ENCODE measurements at regions not wholly inside any gene's neighbourhood (a gene's known extent, or its start where the extent isn't known, plus 50 kb on each side); places are given as distances from the start of the nearest gene placed in this dataset.
"Not testable (repeated sequence)": the region's sequence is repeated elsewhere in the genome, so short reads cannot be mapped to it uniquely, and the experiment has no call there.

DNA sequence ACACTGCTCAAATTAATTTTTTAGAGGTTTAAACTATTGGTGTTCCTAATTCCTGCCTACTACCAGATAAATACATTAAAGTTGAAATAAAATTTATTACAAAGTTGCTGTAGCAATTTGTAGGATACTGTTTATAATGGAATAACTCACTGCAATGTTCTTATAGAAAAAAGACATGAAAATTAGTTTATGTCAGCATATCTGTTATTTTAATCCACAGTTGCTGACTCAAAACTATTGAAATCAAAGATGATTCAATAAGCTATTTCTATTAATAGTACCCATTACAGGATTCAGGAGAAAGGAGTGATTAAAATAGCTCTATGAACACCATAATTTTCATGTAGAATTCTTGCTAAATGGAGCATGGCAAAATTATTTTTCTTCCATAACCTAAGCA is 764.4 kb upstream of the NUDT12 start:
- DNase-seq = no peak

DNA sequence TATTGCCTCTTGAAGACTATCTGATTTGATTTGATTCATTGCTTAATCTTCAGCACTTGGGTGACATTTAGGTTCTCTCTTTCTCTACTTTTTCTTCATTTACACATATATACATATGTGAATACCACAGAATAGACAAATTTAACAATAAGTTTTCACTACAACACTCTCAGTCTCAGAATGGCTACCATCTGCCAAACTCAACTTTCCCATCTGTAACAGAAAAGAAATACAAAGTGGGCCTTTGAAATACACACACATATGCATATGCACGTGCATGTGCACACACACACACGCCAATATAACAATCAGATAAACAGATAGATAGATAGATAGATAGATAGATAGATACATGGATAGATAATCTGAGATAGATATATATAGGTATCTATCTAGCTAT is 762.8 kb upstream of the NUDT12 start:
- DNase-seq = no peak

DNA sequence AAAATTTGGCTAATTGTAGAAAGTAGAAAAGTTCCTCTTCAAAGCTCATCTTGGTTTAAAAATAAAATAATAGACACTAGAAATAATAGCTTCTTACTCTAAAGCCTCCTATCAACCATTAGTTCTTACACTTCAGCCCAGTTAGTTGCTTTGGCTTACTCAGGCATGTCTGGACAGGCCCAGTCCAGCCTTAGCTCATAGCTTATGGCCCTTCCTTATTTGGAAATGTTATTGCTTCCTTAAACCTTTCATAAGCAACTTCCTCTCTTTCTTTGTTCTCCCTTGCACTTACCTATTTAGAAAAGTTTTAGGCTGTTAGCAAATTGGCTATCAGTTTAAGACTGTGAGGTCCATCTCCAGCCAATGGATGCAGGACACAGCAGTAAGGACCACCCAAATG is 754.1 kb upstream of the NUDT12 start:
- not testable (repeated sequence) for DNase-seq

DNA sequence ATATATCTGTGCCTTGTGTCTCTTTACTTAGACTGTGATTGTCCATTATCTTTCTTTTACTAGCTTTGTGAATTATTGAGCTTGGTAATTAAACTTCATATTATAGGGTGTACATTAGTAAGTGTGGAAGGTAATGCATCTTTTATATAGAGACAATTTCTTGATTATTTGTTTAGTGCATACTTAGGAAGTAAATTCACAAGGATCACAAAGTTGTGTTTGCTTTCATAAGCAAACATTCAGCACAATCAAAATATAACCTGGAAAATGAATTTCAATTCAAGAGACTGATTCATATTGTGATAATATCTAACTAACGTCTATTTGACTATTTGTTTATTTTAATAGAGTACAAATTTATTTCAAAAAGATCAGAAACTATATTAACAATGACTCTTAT is 749.9 kb upstream of the NUDT12 start:
- DNase-seq = no peak

DNA sequence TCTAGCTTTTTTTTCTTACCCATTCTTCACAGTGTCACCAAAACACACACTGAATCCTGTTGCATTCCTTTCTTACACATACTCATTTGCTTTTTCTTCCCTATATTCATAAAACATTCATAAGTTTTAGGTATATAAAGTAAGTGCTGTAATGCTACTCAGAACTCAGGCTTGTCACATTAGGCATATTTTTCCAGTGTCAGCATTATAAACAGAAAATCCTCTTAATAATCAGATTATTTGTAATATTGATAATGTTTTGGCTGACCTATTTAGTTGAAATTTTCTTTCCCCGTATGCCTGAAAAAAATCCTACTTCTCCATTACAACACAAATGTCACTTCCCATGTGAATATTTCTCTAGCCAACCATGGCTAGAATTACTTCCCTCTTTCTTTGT is 743.0 kb upstream of the NUDT12 start:
- no peak for DNase-seq

DNA sequence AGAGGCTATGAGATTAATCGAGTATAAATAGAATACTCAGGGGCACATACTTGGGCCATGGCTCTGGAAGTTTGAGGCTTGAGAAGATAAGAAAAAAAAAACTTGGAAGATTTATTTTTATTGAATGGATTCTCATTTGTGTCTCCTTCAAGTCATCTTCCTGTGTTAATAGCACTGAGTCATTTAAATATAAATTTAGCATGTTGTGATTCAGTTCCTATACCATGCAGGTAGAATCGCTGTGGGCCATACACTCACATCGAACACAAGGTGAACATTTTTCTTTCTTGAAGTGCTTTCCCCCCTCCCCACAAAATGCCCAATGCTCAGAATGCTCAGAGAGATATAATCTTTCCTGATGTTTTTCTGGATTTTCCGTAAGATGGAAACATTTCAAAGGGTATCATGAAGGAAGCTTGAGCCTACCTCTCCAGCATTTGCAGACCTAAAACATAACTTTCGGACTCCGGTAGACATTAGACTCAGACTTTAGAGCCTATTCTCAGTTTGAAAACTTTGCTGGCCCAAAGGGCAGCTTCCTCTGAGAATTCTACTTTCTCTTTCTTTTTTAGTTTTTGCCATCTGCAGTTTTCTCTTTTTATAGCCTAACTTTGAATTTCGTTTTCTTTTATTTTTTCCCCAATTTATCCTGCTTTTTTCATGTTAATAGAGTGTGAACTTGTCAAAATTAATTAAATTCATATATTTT is 737.6 kb upstream of the NUDT12 start:
- DNase-seq = no peak

DNA sequence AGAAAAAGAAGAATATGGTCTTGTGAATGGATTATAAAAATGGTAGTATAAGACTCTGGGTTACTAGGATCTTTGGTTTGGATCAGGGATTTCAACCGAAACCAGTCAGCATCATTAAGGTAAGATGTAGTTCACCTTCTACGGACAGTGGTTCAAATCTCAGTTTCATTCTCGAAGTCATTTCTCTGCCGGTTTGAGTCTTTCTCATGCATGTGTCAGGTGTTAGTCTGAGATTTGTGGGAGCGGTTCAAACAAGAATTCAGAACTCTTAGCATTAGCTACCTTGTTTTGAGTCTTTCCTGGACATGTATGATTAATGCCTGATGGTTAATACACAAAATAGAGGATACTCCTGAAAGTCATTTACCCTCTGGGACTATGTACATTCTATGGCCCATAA is 735.9 kb upstream of the NUDT12 start:
- no peak for DNase-seq

DNA sequence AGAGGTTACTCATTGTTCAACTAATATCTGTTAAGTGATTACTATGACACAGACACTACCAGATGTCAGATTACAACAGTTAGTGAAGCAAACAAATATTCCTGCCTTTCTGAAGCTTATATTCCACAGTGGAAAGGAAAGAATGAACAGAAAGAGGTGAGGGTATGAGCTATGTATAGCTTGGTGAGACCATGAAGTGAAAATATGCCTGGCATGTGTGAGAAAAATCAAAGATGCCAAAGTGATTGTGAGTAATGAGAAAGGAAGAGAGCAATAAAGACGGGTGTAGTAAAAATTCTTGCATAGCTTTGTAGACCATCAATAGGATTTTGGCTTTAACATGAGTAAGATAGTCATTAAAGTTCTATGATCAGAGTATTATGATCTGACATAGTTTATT is 734.5 kb upstream of the NUDT12 start:
- DNase-seq = no peak

DNA sequence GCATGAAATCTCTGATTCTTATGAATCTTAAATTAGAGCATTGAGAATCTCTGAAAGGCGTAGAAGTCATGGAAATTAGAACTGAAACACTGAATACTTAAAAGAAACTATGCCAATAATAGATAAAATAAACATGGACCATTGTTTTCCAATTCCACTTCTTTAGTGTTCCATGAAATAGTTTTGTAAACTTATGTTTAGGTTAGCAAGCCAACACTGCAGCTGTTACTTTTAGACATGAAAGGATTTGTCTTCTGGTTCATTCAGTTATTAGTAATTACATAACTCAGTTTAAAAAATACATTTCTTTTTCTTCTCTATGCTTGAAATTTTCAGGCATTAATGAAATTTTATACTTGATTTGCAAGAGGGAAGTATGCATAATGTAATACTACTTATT is 733.4 kb upstream of the NUDT12 start:
- DNase-seq = no peak

DNA sequence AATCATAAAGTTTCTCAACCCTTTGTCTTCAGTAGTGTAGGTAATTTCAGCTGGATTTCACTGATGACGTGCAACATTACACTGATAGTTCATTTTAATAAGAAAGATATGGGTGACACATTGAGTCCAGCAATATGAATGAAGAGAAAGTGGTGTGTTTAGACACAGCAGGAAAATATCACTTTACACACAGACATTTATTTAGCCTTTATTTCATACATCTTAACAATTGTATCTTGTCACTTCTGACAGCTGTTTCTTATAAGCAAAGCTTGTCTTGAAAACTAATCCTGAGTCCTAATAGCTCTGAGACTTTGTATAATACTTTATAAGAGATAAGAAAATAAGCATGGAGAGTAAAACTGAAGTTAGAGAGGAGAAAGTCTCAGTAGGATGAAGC is 720.5 kb upstream of the NUDT12 start:
- no peak for DNase-seq

DNA sequence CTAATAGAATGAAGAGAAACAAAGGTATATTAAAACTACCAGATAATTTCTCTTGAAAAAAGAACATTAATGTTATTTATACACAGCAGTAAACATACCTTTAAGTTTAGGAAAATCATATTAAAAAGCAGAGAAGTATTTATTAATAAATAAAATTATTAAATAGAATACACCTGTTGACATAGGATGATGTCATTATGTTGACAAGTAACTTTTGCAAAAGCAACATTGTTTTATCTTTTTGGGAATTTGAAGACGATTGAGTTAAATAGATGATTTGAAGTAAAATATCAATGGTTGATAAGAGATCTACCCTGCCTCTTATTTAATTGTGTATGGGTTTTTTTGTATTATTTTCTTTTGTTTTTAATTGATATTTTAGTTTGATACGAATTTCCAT is 711.1 kb upstream of the NUDT12 start:
- DNase-seq = no peak

DNA sequence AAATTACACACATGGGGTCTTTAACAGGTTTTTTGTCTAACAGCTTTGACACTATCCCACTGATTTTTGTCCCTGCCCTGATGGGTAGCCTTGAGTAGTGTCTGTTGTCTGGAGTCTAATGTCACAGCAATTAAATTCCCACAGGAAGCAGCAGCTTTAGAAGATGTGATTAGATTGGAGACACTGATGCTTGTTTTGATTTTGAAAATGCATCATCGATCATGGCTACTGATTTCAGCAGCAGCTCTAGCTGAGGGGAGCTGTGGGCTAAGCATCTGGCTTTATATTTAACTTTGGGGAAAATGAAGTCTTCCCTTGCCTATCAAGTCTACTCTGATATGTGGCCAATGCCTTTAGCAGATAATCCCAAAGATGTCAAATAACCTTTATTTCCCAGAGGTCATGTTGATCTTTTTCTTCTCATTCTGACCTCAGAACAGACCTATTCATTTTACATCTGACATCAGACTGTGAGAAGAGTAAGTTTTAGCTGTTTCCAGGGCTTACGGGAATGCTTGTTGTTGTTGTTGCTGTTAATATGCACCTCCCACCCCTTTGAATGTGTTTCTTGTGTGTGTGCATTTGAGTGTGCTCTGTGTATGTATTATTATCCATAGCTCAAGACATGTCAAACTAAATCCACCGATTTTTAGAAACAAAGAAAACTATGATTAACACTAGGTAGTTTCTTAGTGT is 704.9 kb upstream of the NUDT12 start:
- no peak for DNase-seq

DNA sequence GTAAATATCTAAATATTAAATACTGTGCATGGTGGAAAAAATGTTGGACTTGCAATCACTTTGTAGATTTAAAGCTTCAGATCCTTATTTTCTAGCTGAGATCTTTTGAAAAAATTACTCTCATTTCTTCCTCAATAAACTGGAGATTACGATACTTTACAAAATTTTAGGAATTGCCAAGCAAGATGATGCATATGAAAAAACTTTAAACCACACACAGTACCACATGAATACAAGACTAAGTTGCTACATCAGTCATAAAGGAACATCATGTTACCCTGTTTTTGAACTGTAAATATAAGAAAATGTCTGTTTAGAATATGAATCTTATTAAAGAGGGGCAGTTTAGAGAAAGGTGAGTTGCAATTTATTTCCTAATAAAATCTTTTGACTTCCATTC is 703.6 kb upstream of the NUDT12 start:
- no peak for DNase-seq

DNA sequence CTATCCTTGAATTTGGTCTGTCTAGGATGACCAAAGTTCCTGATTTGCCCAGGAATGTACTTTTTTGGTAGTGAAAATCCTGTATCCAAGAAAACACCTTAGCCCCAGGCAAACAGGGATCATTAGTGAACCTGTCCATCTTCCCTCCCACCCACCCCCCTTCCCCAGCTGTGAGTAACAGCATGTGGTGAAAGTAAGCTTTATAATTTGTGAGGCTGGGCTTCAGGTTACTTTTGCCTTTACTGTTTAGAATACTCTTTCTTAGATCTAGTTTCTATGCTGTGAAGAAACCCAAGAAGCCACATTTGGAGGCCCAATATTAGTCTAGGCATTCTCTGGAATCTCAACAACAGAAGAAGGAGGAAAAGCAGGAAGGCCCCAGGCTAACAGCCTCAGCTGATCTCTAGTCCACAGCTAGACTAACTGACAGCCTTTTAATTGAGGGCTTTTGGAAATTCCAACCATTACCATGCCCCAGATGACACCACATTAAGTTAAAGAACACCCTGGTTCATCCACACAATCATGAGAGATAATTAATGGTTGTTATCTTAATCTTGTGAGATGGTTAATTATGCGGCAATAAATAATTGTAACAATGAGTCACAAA is 703.0 kb upstream of the NUDT12 start:
- no peak for DNase-seq

DNA sequence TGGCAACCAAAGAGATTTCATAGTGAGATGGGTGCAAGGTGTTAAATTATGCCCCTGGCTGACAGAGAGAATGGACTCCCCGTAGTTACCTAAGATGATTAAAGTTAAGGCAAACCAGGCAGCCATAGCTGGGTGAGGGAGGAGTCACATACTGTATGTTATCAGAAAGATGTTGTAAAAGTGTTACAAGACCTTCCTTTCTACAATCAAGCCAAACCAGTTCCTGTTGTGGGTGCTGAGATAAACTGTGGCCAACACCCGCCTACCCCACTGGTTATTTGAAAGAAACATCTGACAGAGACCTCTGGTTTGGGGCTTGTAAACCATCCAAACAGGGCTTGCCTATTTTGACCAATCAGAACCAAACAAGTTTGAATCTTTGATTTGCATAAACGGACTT is 684.7 kb upstream of the NUDT12 start:
- DNase-seq = no peak

DNA sequence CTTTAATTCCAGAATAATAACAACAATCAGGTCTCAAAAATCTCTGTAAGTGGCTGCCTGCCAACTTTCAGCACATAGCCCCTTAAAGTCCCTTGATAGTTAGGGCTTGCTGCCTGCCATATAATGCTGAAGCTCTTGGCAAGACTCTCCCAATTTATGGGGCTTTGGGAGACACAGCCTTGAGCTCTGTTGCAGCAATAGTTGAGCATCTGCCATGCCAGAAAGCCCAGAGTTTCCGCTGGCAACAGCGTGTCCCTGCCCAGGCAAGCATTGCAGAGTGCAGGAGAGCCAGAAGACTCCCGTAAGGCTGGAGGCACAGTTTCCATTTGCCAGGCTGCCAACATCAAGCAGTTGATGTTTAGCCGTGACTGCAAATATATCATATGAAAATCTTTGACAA is 678.5 kb upstream of the NUDT12 start:
- no peak for DNase-seq

DNA sequence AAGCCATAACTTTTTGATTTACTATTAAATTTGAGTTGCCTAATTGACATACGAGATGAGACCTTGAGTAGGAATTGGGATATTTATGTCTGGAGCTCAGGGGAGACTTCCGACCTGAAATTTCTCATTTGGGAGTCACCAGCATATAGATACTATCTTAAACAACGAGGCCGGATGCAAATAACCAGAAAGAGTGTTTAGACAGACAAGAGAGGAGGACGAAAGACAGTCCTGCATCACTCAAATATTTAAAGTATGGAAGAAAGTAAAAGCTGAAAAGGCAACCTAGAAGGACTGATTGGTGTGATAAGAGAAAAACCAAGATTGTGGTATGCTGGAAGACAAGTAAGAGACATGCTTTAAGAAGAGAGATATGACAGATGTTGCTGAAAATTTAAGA is 675.0 kb upstream of the NUDT12 start:
- DNase-seq = no peak

DNA sequence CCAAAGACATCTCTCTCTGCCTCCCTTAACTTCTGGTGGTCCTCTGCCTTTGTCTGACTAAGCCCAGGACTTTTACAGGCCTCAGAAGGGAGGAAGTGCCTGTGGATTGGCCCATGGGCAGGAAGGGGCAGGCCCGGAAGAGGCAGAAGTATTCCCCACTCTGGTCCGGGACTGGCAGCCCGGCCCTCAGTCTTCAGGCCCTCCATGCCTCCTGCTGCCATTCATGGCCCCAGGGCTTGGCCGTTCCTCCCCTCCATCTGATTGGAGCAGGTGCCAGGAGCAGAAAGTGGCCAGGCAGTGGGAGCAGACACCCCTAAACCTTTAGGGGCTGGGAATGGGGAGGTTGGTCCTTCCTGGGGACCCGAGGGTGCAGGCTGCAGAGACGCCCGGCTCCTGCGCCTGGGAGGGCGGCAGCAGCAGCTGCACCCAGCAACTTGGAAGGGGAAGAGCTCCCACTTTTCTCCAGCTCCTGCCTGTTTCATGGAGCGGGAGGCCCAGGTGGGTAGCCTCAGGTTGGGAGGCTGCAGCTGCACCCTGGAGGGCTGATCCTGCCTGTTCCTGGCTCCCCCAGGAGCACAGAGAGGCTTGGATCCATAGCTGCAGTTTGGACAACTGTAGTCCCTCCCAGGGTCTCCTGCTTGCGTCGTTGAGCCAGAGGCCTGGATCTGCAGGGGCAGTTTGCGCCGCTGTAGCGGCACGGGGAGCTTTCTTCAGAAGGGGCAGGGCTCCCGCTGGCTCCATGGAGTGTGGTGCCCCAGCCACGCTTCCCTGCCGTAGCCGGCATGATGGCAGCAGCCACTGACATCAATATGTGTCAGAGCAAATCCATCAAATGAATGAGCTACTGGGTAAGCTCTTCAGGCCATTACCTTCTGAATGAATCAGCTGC is 661.5 kb upstream of the NUDT12 start:
- no peak for DNase-seq

DNA sequence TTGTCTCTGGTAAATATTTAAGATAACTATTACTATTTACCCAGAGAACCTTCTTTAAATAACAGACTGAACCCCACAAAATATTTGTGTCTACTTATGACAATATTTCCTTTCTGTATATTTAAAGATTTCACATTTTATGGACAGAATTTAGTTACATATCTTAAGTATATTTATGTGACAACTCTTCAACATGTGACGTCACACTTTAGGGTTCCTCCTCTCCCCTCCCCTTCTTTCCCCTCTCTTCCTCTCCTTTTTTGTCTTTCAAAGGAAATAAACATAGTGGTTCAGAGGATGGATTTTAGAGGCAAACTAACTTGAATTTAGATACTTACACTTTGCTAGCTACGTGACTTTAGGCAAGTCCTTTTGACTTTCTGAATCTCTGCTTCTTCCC is 655.6 kb upstream of the NUDT12 start:
- DNase-seq = no peak

DNA sequence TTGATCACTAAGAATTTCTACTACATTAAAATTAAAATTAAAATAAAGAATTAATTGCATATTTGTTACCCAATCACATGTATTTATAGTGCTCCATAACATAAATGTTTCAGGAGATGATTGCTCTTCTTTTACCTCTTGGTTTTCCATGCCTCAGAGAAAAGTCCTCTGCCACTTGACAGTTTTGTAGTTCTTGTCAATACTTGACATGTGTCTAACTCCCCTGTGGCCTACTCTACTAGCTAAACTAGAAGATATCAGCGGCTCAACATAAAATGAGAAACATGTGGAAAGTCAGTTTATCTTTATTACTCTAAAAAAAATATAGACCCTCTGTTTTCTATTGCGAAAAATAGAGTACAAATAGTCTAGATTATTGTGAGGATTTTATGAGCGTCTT is 650.6 kb upstream of the NUDT12 start:
- no peak for DNase-seq

DNA sequence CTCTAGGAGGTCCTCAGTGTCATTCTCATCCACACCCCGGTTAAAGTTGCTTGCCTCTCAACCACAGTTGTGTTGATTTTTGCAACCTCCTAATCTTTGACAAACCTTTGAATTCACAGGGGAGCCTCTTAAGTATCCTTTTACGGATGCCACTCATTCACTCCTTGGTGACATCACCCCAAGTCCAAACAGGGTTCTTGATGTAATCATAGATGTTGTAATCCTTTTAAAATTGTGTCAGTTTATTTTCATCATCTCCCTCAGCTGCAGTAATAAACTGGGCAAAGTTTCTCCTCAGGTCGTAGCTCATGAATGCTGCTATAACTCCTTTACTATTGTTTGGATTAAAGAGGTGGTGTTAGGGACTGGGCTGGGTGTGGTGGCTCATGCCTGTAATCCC is 637.2 kb upstream of the NUDT12 start:
- DNase-seq = no peak

DNA sequence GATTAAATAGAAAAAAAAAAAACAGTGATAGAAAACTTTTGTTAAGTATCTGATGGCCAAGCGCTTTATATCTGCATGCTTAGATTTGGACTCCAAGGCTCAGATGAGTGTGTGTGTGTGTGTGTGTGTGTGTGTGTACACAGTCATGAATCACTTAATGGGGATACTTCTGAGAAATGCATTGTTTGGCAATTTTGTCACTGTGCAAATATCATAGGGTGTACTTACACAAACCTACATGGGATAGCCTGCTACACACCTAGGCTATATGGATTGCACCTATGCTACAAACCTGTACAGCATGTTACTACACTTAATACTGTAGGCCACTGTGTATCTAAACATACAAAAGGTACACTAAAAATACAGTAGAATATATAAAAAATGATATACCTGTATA is 635.6 kb upstream of the NUDT12 start:
- no peak for DNase-seq

DNA sequence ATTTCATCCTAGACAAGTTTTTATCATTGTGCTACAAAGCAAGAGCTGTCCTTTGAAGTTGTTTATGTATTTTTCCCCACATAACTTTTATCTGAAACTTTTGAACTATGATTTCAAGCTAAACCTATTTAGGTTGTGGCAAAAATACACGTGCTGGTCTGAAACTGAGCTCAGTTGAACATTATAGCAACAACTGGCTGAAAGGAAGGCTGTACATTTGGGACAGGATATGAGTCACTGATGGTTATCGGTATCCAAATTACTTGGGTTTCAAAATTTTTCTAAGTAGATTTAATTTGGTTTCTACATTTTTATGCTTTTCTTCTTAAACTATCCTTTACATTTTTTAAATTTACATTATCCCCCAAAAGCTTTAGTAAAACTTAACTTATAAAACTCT is 627.3 kb upstream of the NUDT12 start:
- no peak for DNase-seq

DNA sequence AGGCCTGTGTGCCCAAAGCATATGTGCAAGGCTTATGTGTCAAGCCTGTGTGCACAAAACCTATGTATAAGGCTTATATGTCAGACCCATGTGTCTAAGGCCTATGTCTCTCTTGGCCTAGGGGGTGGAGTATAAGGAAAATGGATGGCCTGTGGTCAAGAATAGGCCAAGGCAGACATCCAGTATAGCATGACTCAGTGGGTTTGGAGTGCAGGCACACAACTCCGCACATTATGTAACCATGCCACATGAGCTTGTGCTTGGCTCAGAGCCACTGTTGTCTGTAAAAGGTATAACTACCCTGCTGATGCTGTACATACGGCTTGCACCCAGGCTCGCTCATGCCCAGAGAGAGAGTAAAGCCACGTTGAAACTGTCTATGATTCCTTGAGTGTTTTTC is 626.4 kb upstream of the NUDT12 start:
- DNase-seq = no peak

All from activated CD8-positive, alpha-beta memory T cell treated with anti-CD3 and anti-CD28 coated beads, Interleukin-2, amount 50 U/mL, for 48 hours (primary cell).